HG03460 (cell line): ENCODE measurements at regions not wholly inside any gene's neighbourhood (a gene's known extent, or its start where the extent isn't known, plus 50 kb on each side); places are given as distances from the start of the nearest gene placed in this dataset.

Source experiments
- ATAC-seq: cut with Tn5 transposase; IDR thresholded peaks from one replicate; pipeline ENCODE4 v1.9.1; 2021; ENCODE audit not compliant: unreplicated experiment

- no peak for ATAC-seq
These were observed 125.0 kb upstream of the MEF2A start for GRCh38 chr15:99440551-99441443.

- no peak for ATAC-seq
These were observed 124.4 kb upstream of the MEF2A start for GRCh38 chr15:99441444-99441800.

GRCh38 chr15:99441871-99442251 is 123.9 kb upstream of the MEF2A start:
- ATAC-seq = no peak

GRCh38 chr15:99442252-99442897 is 123.4 kb upstream of the MEF2A start:
- ATAC-seq = no peak

GRCh38 chr15:99443056-99443756 is 122.6 kb upstream of the MEF2A start:
- ATAC-seq = no peak

- no peak for ATAC-seq
These were observed 121.9 kb upstream of the MEF2A start for GRCh38 chr15:99443768-99444446.

- ATAC-seq = no peak
These were observed 120.4 kb upstream of the MEF2A start for GRCh38 chr15:99445272-99445850.

GRCh38 chr15:99446565-99447496 is 119.0 kb upstream of the MEF2A start:
- no peak for ATAC-seq

- no peak for ATAC-seq
These were observed 118.0 kb upstream of the MEF2A start for GRCh38 chr15:99447497-99448371.

GRCh38 chr15:99449514-99449913 is 116.3 kb upstream of the MEF2A start:
- ATAC-seq = no peak

GRCh38 chr15:99450896-99451358 is 114.9 kb upstream of the MEF2A start:
- no peak for ATAC-seq

- no peak for ATAC-seq
These were observed 114.3 kb upstream of the MEF2A start for GRCh38 chr15:99451484-99451883.

- ATAC-seq = no peak
These were observed 113.8 kb upstream of the MEF2A start for GRCh38 chr15:99452010-99452409.

- ATAC-seq = peak; percentile 84
These were observed 112.8 kb upstream of the MEF2A start for GRCh38 chr15:99452728-99453636.

- no peak for ATAC-seq
These were observed 112.2 kb upstream of the MEF2A start for GRCh38 chr15:99453637-99454030.

- no peak for ATAC-seq
These were observed 111.5 kb upstream of the MEF2A start for GRCh38 chr15:99454107-99454809.
